ENCODE measurements at regions not wholly inside any gene's neighbourhood (a gene's known extent, or its start where the extent isn't known, plus 50 kb on each side); places are given as distances from the start of the nearest gene placed in this dataset.

GRCh38 chr7:156025675-156026074, 213.4 kb upstream of the SHH start:
- intact Hi-C loops (cut with DNase I; ENCODE audit: low total_unique reads): no loop called here
- Histone ChIP-seq H3K36me3 (no peaks in the 10 kb centered on the region), H3K27me3 (peaks cover 0 to 10% of the 10 kb centered on the region in 2 donors), H3K27ac (no peak overlapping the region), H3K4me1 (no peaks in the 10 kb centered on the region), H3K9me3 (no peaks in the 10 kb centered on the region), H3K4me3 (no peak overlapping the region)
- no peak for DNase-seq (ENCODE audit: low spot score in 2 of 2)
- TF ChIP-seq CTCF (IDR thresholded peaks at IDR 0.05) (no peak), POLR2AphosphoS5 (IDR thresholded peaks at IDR 0.05) (no peak), POLR2A (IDR thresholded peaks at IDR 0.05) (no peak)

GRCh38 chr7:156024201-156024600, 211.9 kb upstream of the SHH start:
- intact Hi-C loops (cut with DNase I; ENCODE audit: low total_unique reads): no loop called here
- H3K27ac ChIP-seq: no peak overlapping the region
- no peak for DNase-seq (ENCODE audit: low spot score in 2 of 2)
- peaks cover 0 to 6% of the 10 kb centered on the region in 2 donors for H3K27me3 ChIP-seq
- no peaks in the 10 kb centered on the region for H3K4me1 ChIP-seq
- no peak for TF ChIP-seq POLR2AphosphoS5 (IDR thresholded peaks at IDR 0.05)
- no peak overlapping the region for H3K4me3 ChIP-seq
- no peaks in the 10 kb centered on the region for H3K9me3 ChIP-seq
- H3K36me3 ChIP-seq: no peaks in the 10 kb centered on the region

DNA sequence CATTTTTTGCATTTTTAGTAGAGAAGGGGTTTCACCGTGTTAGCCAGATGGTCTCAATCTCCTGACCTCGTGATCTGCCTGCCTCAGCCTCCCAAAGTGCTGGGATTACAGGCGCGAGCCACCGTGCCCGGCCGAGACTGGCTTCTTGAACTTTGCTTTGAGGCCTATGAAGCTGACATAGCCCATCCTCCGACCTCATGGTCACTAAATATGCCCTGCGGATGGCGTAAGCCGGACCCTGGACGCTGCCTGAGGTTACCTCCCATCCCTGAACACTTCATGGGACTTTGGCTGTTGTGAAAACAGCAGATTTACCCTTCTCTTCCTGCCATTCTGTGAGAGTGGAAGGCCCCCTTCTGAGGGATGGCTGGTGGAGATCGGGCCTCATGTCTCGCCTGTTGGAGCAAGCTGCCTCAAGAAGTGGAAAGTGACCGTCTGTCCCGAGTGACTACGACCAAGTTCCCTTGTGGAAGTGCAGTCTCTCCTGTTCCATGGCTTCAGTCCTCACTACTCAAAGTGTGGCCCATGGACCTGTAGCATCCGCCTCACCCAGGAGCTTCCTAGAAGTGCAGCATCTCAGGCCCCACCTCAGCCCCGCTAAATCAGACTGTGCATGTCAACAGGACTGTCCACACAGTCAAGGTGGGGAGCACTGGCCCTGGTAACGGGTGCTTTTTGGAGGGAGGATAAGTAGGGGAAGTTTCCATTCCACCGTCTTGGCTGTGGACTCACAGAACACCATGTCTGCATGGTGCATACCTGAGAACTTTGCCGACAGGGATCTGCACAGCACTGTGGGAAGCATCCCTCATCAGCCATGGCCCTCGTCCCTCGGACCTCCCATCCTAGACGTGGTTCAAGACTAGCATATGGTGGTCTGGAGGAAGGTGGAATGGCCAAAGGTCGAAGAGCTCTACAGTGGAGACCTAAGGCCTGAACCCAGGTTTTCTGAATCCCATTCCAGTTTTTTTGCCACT, 210.5 kb upstream of the SHH start:
- Histone ChIP-seq H3K4me1 (no peaks in the 10 kb centered on the region), H3K4me3 (no peak overlapping the region), H3K27ac (no peak overlapping the region), H3K27me3 (no peaks in the 10 kb centered on the region), H3K9me3 (no peaks in the 10 kb centered on the region), H3K36me3 (no peaks in the 10 kb centered on the region)
- DNase-seq (ENCODE audit: low spot score in 2 of 2): no peak
- intact Hi-C loops (cut with DNase I; ENCODE audit: low total_unique reads): no loop called here
- TF ChIP-seq CTCF (IDR thresholded peaks at IDR 0.05) (no peak), POLR2AphosphoS5 (IDR thresholded peaks at IDR 0.05) (no peak), POLR2A (IDR thresholded peaks at IDR 0.05) (no peak)

DNA sequence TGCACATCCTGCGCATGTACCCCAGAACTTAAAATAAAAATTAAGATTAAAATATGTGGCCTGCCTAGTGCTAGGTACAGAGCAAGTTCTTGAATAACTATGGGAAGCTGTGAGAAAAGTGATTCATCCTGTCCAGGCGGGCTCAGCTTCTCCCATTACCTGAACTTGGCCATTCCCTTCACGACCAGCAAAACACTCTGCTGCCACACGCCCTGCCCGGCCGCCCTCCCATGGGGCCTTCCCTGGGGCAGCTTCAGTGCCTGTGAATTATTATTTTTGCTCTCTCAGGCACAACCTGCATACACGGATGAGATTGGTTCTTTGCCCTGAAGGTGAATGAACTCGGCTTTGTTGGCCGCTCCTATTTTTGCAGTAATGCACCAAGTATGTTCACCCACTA, 209.2 kb upstream of the SHH start:
- peak in 1 of 2 donors; percentile 37 for DNase-seq (ENCODE audit: low spot score in 2 of 2)
- TF ChIP-seq POLR2AphosphoS5 (IDR thresholded peaks at IDR 0.05) (no peak), POLR2A (IDR thresholded peaks at IDR 0.05) (no peak), CTCF (IDR thresholded peaks at IDR 0.05) (no peak)
- intact Hi-C loops (cut with DNase I; ENCODE audit: low total_unique reads): no loop called here

GRCh38 chr7:156020566-156020965, 208.3 kb upstream of the SHH start:
- intact Hi-C loops (cut with DNase I; ENCODE audit: low total_unique reads): no loop called here
- TF ChIP-seq CTCF (IDR thresholded peaks at IDR 0.05) (no peak), POLR2AphosphoS5 (IDR thresholded peaks at IDR 0.05) (no peak), POLR2A (IDR thresholded peaks at IDR 0.05) (no peak)
- Histone ChIP-seq H3K4me3 (no peak overlapping the region), H3K36me3 (no peaks in the 10 kb centered on the region), H3K9me3 (no peaks in the 10 kb centered on the region), H3K27me3 (no peaks in the 10 kb centered on the region), H3K4me1 (no peaks in the 10 kb centered on the region), H3K27ac (no peak overlapping the region)
- DNase-seq (ENCODE audit: low spot score in 2 of 2): no peak

More for the DNA sequence above, 209.2 kb upstream of the SHH start:
- H3K27me3 ChIP-seq: no peaks in the 10 kb centered on the region
- no peak overlapping the region for H3K27ac ChIP-seq
- H3K4me3 ChIP-seq: no peak overlapping the region
- H3K9me3 ChIP-seq: no peaks in the 10 kb centered on the region
- no peaks in the 10 kb centered on the region for H3K36me3 ChIP-seq
- no peaks in the 10 kb centered on the region for H3K4me1 ChIP-seq

Data from breast epithelium (tissue), 4 donors.